ENCODE measurements at regions not wholly inside any gene's neighbourhood (a gene's known extent, or its start where the extent isn't known, plus 50 kb on each side); places are given as distances from the start of the nearest gene placed in this dataset.

DNA sequence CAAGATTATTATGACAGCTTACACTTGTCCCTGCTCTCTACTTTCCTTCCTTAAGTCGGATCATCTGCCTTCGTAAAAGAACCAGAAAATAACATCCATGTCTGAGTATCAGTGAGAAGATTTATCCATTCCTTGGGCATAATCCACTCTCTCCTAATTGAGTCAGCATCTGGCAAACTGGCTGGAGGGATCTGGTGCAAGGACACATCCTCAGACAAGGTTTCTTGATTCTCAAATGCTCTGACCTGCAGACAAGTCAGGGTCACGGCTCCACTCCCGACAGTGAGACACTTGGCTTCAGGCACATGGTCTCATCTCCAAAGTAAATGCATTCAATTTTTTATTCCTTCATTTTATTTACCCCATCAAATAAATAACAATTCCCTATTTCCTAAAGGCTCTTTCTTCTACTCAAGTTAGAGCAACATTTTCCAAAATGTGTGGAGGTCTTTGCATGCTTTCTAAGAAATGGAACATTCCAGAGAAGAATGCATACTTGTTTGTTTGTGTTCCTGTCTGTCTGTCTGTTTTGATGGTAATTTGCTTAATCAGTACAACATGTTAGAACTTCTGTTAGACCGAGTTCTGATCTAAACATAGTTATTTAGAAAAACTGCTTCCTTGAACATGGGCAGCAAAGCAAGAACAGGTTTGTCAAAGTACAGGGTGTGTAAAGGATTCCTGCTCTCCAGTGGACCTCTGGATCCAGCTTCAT is 246.9 kb downstream of the IRS1 start:
- no peak for TF ChIP-seq POLR2AphosphoS5 (IDR thresholded peaks at IDR 0.05; ENCODE audit: low read depth)
- no peak for TF ChIP-seq EZH2 (IDR thresholded peaks at IDR 0.05; ENCODE audit: low read depth, unreplicated experiment)
- TF ChIP-seq, protein P1, sequence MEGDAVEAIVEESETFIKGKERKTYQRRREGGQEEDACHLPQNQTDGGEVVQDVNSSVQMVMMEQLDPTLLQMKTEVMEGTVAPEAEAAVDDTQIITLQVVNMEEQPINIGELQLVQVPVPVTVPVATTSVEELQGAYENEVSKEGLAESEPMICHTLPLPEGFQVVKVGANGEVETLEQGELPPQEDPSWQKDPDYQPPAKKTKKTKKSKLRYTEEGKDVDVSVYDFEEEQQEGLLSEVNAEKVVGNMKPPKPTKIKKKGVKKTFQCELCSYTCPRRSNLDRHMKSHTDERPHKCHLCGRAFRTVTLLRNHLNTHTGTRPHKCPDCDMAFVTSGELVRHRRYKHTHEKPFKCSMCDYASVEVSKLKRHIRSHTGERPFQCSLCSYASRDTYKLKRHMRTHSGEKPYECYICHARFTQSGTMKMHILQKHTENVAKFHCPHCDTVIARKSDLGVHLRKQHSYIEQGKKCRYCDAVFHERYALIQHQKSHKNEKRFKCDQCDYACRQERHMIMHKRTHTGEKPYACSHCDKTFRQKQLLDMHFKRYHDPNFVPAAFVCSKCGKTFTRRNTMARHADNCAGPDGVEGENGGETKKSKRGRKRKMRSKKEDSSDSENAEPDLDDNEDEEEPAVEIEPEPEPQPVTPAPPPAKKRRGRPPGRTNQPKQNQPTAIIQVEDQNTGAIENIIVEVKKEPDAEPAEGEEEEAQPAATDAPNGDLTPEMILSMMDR (conservative IDR thresholded peaks at IDR 0.05; ENCODE audit: low read depth in 2 of 2), result no peak
